Fibroblast of the aortic adventitia (primary cell): ENCODE measurements at regions not wholly inside any gene's neighbourhood (a gene's known extent, or its start where the extent isn't known, plus 50 kb on each side); places are given as distances from the start of the nearest gene placed in this dataset.
A peak's percentile ranks its signal among the peaks of the same experiment; 100 is the strongest.

Experiments used
- DNase-seq: peaks from one replicate; pipeline ENCODE4 v3.0.0-alpha.2; 2010; ENCODE audit warnings: low read depth
- H3K4me3 ChIP-seq: 2 replicates; pipeline ENCODE4 v1.5.1; 2011; ENCODE audit warnings: low read depth, mild to moderate bottlenecking, control low read depth, low read length, moderate library complexity
- TF ChIP-seq, protein P1 (sequence below): IDR thresholded peaks from 2 replicates; pipeline ENCODE4 v1.5.1; 2011; ENCODE audit warnings: mild to moderate bottlenecking, low read length, control low read depth, inconsistent platforms; ENCODE audit not compliant: insufficient read depth

GRCh38 chr2:172249986-172250385 lies 147.3 kb upstream of the DLX2 start:
- H3K4me3 ChIP-seq, result no peak overlapping the region
- DNase-seq, result peak; percentile 83
- TF ChIP-seq, protein P1, sequence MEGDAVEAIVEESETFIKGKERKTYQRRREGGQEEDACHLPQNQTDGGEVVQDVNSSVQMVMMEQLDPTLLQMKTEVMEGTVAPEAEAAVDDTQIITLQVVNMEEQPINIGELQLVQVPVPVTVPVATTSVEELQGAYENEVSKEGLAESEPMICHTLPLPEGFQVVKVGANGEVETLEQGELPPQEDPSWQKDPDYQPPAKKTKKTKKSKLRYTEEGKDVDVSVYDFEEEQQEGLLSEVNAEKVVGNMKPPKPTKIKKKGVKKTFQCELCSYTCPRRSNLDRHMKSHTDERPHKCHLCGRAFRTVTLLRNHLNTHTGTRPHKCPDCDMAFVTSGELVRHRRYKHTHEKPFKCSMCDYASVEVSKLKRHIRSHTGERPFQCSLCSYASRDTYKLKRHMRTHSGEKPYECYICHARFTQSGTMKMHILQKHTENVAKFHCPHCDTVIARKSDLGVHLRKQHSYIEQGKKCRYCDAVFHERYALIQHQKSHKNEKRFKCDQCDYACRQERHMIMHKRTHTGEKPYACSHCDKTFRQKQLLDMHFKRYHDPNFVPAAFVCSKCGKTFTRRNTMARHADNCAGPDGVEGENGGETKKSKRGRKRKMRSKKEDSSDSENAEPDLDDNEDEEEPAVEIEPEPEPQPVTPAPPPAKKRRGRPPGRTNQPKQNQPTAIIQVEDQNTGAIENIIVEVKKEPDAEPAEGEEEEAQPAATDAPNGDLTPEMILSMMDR, result no peak

GRCh38 chr2:172251231-172251630 lies 148.5 kb upstream of the DLX2 start:
- TF ChIP-seq, protein P1, result no peak
- no peak overlapping the region for H3K4me3 ChIP-seq
- DNase-seq, result peak; percentile 41

- TF ChIP-seq, protein P1, result no peak
- no peak for DNase-seq
- no peak overlapping the region for H3K4me3 ChIP-seq
Observed at GRCh38 chr2:172252154-172252553, 149.5 kb upstream of the DLX2 start.

DNA sequence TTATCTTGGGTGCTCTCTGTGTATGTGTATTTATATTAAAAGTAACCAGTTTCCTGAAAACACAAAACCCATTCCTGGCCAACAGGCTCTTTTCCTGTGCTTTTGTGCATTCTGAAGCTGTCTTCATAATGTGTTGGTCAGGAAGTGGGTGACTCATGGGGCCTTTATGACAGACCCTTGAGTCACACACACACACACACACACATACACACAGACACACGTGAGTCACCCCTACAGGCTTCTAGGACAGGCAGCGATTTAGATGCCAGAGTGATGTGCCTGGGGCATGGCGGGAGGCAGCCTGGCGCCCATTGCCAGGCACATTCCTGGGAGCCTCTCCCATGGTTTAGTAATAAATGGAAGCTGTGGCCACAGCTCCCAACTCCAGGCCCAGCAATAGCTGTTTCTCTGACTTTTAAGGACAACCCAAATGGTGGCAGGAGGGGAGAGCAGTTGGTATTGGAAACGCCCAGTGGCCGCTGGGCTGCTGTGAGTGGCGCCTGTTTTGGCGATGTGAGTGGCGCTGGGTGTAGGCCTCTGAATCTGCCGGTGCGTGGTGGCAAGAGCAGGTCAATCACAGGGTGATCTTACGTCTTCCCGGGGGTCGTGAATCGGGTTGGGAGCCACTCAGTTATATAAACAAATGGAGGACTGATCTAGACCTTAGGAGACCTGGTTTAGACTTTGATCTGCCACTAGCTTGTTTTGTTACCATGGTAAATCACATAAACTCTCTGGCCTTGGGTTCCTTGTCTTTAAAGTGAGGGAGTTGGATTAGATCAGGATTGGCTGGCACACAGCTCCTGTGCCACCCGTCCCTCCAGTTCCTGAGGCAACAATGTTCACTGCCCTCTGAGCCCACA lies 150.7 kb upstream of the DLX2 start:
- peak; percentile 100 for DNase-seq
- H3K4me3 ChIP-seq, result no peak overlapping the region
- TF ChIP-seq, protein P1, result no peak

- TF ChIP-seq, protein P1, result no peak
- no peak overlapping the region for H3K4me3 ChIP-seq
- peak; percentile 26 for DNase-seq
Observed at GRCh38 chr2:172256886-172257285, 154.2 kb upstream of the DLX2 start.

- no peak overlapping the region for H3K4me3 ChIP-seq
- no peak for DNase-seq
- TF ChIP-seq, protein P1, result no peak
Observed at GRCh38 chr2:172259827-172260226, 157.1 kb upstream of the DLX2 start.
